Neural progenitor cell (in vitro differentiated cells): ENCODE measurements at regions not wholly inside any gene's neighbourhood (a gene's known extent, or its start where the extent isn't known, plus 50 kb on each side); places are given as distances from the start of the nearest gene placed in this dataset.

ENCODE experiments used
- EZH2 ChIP-seq: fragments of 200-600 bp; sonication (generic); IDR thresholded peaks from 2 replicates; pipeline ENCODE4 v1.6.1; 2017; ENCODE audit warnings: antibody characterized with exemption, mild to moderate bottlenecking, moderate library complexity
- EZH2phosphoT487 ChIP-seq: fragments of 200-600 bp; sonication (generic); IDR thresholded peaks from 2 replicates; pipeline ENCODE4 v1.6.1; 2017; ENCODE audit warnings: antibody characterized with exemption
- TF ChIP-seq, protein P1 (sequence below): fragments of 200-600 bp; sonication (generic); IDR thresholded peaks from 2 replicates; pipeline ENCODE4 v1.5.1; 2017; ENCODE audit warnings: antibody characterized with exemption, mild to moderate bottlenecking

GRCh38 chr16:59305850-59306249 is 571.7 kb upstream of the GOT2 start:
- TF ChIP-seq, protein P1, sequence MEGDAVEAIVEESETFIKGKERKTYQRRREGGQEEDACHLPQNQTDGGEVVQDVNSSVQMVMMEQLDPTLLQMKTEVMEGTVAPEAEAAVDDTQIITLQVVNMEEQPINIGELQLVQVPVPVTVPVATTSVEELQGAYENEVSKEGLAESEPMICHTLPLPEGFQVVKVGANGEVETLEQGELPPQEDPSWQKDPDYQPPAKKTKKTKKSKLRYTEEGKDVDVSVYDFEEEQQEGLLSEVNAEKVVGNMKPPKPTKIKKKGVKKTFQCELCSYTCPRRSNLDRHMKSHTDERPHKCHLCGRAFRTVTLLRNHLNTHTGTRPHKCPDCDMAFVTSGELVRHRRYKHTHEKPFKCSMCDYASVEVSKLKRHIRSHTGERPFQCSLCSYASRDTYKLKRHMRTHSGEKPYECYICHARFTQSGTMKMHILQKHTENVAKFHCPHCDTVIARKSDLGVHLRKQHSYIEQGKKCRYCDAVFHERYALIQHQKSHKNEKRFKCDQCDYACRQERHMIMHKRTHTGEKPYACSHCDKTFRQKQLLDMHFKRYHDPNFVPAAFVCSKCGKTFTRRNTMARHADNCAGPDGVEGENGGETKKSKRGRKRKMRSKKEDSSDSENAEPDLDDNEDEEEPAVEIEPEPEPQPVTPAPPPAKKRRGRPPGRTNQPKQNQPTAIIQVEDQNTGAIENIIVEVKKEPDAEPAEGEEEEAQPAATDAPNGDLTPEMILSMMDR: no peak
- TF ChIP-seq EZH2phosphoT487 (no peak), EZH2 (no peak)
